Activated T-cell treated with anti-CD3 and anti-CD28 coated beads, Interleukin-2, amount 50 U/mL, for 24 hours (primary cell): ENCODE measurements at regions not wholly inside any gene's neighbourhood (a gene's known extent, or its start where the extent isn't known, plus 50 kb on each side); places are given as distances from the start of the nearest gene placed in this dataset.

Experiments used
- DNase-seq: peaks from one replicate; pipeline ENCODE4 v3.0.0-alpha.2; 2020
- H3K27ac Mint-ChIP-seq: 2 replicates; pipeline ENCODE4 v1.8.0; 2020; ENCODE audit warnings: mild to moderate bottlenecking, mixed read lengths
- H3K27me3 Mint-ChIP-seq: 2 replicates; pipeline ENCODE4 v1.8.0; 2020; ENCODE audit warnings: mixed read lengths
- H3K36me3 Mint-ChIP-seq: 2 replicates; pipeline ENCODE4 v1.8.0; 2020; ENCODE audit warnings: low read depth, mixed read lengths
- H3K4me1 Mint-ChIP-seq: 2 replicates; pipeline ENCODE4 v1.8.0; 2020; ENCODE audit warnings: low read depth, mixed read lengths
- H3K4me3 Mint-ChIP-seq: 2 replicates; pipeline ENCODE4 v1.8.0; 2020; ENCODE audit warnings: mild to moderate bottlenecking, moderate library complexity, mixed read lengths
- H3K9me3 Mint-ChIP-seq: 2 replicates; pipeline ENCODE4 v1.8.0; 2020; ENCODE audit warnings: mixed read lengths

DNA sequence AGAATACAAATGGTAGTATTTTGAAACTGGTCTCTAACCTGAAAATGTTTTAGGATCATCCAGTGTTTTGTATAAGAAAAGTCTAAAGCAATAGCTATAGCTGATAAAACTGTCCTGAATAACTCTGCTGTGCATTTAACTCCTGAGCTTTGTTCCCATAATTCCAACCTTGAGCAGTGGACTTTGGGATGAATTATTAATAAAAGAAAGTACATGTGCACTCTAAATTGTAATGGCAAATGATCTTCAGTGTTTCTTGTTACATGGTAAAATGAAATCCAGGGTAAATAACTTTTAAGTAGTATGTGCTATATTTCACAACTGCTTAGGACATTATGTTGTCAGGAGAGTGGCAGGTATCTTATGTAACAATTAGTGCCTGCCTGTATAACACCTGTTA lies 345.6 kb downstream of the SLC16A7 start:
- Mint-ChIP-seq H3K27me3 (no peaks in the 10 kb centered on the region), H3K4me1 (no peaks in the 10 kb centered on the region), H3K9me3 (no peaks in the 10 kb centered on the region), H3K36me3 (no peaks in the 10 kb centered on the region), H3K4me3 (no peak overlapping the region), H3K27ac (no peak overlapping the region)
- no peak for DNase-seq

DNA sequence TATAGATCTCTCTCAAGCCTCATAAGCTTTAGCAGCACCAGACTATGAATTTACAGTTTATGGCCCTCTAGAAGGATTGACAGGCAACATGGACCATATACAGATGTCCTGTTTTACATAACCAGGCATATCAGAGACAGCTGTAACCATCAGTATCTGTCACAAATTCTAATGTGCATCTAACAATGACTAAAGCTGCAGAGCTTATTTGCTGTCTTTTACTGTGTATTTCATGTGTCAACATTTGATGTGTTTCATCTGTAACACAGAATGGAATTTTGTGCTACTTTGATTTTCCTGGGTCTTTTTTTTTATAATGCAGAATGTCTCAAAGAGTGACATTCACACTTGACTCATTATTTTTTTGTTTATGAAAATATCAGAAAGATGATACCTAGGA lies 348.3 kb downstream of the SLC16A7 start:
- Mint-ChIP-seq H3K4me1 (no peaks in the 10 kb centered on the region), H3K27ac (no peak overlapping the region), H3K27me3 (no peaks in the 10 kb centered on the region), H3K9me3 (no peaks in the 10 kb centered on the region), H3K4me3 (no peak overlapping the region), H3K36me3 (no peaks in the 10 kb centered on the region)
- no peak for DNase-seq

DNA sequence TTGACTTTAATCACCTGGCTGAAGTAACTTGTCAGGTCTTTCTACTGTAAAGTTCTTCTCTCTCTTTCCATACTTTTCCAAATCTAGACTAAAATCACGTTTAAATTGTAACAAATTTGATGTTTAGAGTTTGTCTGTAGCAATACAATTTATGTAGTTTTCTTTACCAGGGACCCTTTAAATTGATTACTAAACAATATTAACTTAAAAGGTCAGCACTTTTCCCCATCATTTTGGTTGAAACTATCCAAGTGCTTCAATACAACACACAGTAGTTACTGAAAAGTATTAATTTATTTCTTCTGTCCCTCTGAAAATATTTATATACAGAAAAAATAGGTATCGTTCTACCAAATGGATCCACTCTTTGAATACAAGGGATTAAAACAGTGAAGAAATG lies 350.8 kb downstream of the SLC16A7 start:
- no peak overlapping the region for H3K4me3 Mint-ChIP-seq
- no peak overlapping the region for H3K27ac Mint-ChIP-seq
- no peaks in the 10 kb centered on the region for H3K27me3 Mint-ChIP-seq
- H3K36me3 Mint-ChIP-seq: no peaks in the 10 kb centered on the region
- H3K9me3 Mint-ChIP-seq: no peaks in the 10 kb centered on the region
- DNase-seq: no peak
- no peaks in the 10 kb centered on the region for H3K4me1 Mint-ChIP-seq

GRCh38 chr12:59963546-59963945 lies 367.7 kb downstream of the SLC16A7 start:
- no peaks in the 10 kb centered on the region for H3K4me1 Mint-ChIP-seq
- H3K27me3 Mint-ChIP-seq: no peaks in the 10 kb centered on the region
- no peak for DNase-seq
- H3K9me3 Mint-ChIP-seq: no peaks in the 10 kb centered on the region
- H3K4me3 Mint-ChIP-seq: no peak overlapping the region
- H3K27ac Mint-ChIP-seq: no peak overlapping the region
- no peaks in the 10 kb centered on the region for H3K36me3 Mint-ChIP-seq

- Mint-ChIP-seq H3K36me3 (no peaks in the 10 kb centered on the region), H3K27me3 (no peaks in the 10 kb centered on the region), H3K9me3 (no peaks in the 10 kb centered on the region), H3K4me1 (no peaks in the 10 kb centered on the region), H3K4me3 (no peak overlapping the region), H3K27ac (no peak overlapping the region)
- no peak for DNase-seq
Measured at GRCh38 chr12:59972905-59973304, 377.1 kb downstream of the SLC16A7 start.

- no peaks in the 10 kb centered on the region for H3K36me3 Mint-ChIP-seq
- no peaks in the 10 kb centered on the region for H3K4me1 Mint-ChIP-seq
- no peaks in the 10 kb centered on the region for H3K27me3 Mint-ChIP-seq
- H3K4me3 Mint-ChIP-seq: no peak overlapping the region
- no peak overlapping the region for H3K27ac Mint-ChIP-seq
- no peaks in the 10 kb centered on the region for H3K9me3 Mint-ChIP-seq
- DNase-seq: no peak
Measured at GRCh38 chr12:59973515-59973914, 377.7 kb downstream of the SLC16A7 start.

DNA sequence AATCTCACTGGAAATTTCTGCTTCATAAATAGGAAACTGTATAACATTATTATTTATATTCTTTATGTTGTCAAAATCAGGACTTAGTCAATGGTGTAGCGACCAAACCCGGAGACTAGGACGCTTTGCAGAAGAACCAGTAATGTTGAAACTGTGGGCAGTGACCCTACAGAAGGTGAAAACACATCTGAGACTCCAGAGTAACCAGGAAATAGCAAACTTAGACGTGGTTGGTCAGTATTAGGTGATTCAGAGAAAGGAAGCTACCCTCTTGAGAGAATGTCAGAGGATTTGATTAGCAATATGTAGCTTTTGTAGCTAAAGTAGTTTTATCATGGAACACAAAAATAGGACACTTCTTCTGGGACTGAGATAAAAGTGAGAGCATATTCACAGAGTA lies 381.9 kb downstream of the SLC16A7 start:
- Mint-ChIP-seq H3K4me1 (no peaks in the 10 kb centered on the region), H3K27ac (no peak overlapping the region), H3K4me3 (no peak overlapping the region), H3K36me3 (no peaks in the 10 kb centered on the region), H3K27me3 (no peaks in the 10 kb centered on the region), H3K9me3 (no peaks in the 10 kb centered on the region)
- no peak for DNase-seq

GRCh38 chr12:59980476-59980875 lies 384.6 kb downstream of the SLC16A7 start:
- no peak overlapping the region for H3K27ac Mint-ChIP-seq
- no peaks in the 10 kb centered on the region for H3K36me3 Mint-ChIP-seq
- H3K27me3 Mint-ChIP-seq: no peaks in the 10 kb centered on the region
- no peak for DNase-seq
- no peaks in the 10 kb centered on the region for H3K9me3 Mint-ChIP-seq
- no peaks in the 10 kb centered on the region for H3K4me1 Mint-ChIP-seq
- H3K4me3 Mint-ChIP-seq: no peak overlapping the region

DNA sequence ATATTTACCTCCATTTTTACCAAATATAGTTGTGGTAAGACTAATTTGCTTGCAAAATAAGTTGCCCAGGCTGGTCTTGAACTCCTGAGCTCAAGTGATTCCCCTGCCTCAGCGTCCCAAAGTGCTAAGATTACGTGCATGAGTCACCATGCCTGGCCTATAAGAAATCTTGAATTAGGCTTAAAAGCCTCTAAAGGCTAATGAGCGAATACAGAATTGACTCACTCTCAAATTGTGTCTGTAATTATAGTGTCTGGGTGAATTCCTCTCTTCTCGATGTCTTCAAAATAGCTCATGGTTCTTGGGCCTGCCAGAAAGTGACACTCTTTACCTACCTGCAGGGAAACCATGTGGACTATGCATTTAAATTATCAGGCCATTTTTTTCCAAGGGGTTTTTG lies 403.5 kb downstream of the SLC16A7 start:
- Mint-ChIP-seq H3K4me1 (no peaks in the 10 kb centered on the region), H3K27ac (no peak overlapping the region), H3K27me3 (no peaks in the 10 kb centered on the region), H3K9me3 (no peaks in the 10 kb centered on the region), H3K4me3 (no peak overlapping the region), H3K36me3 (no peaks in the 10 kb centered on the region)
- DNase-seq: no peak

DNA sequence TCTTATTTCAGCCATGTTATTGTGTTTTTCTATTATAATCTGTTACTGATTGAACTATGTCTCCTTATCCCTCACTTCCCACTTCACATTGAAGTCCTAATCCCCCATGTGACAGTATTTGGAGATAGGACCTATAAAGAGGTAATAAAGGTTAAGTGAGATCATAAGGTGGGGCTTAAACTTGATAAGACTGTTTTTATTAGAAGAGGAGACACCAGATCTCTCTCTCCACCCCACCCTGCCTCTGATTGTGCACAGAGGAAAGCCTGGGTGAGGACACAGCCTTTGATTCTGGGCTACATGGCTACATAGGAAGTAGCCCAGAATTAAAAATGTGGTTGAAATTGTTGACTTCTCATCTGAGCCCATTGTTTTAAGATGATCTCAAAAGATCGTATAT lies 414.7 kb downstream of the SLC16A7 start:
- Mint-ChIP-seq H3K4me3 (no peak overlapping the region), H3K4me1 (no peaks in the 10 kb centered on the region), H3K36me3 (no peaks in the 10 kb centered on the region), H3K9me3 (peaks cover 5% of the 10 kb centered on the region), H3K27me3 (no peaks in the 10 kb centered on the region), H3K27ac (no peak overlapping the region)
- DNase-seq: no peak

GRCh38 chr12:60012659-60013058 lies 416.8 kb downstream of the SLC16A7 start:
- H3K9me3 Mint-ChIP-seq: peaks cover 2% of the 10 kb centered on the region
- no peak overlapping the region for H3K4me3 Mint-ChIP-seq
- DNase-seq: no peak
- H3K4me1 Mint-ChIP-seq: no peaks in the 10 kb centered on the region
- H3K27me3 Mint-ChIP-seq: no peaks in the 10 kb centered on the region
- no peaks in the 10 kb centered on the region for H3K36me3 Mint-ChIP-seq
- no peak overlapping the region for H3K27ac Mint-ChIP-seq

DNA sequence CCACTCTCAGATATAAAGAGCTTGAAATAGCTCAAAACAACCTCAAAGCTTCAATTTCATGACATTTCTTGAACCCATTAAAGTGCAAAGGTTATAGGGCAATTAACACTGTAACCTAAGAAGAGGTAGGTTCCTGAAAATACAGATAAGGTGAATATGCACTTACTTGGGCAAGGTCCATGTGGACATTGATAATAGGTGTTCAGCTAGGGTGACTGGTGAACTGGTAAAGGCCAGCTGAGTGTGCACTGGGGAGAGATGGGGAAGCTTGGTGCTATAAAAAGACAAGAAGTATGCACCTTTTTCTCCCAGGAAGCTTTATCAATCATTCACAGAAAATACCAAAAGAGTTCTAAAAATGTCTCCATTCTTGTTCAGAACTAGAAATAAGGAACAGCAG lies 418.6 kb downstream of the SLC16A7 start:
- Mint-ChIP-seq H3K4me3 (no peak overlapping the region), H3K27ac (no peak overlapping the region), H3K4me1 (no peaks in the 10 kb centered on the region), H3K27me3 (no peaks in the 10 kb centered on the region), H3K36me3 (no peaks in the 10 kb centered on the region), H3K9me3 (peaks cover 2% of the 10 kb centered on the region)
- no peak for DNase-seq

DNA sequence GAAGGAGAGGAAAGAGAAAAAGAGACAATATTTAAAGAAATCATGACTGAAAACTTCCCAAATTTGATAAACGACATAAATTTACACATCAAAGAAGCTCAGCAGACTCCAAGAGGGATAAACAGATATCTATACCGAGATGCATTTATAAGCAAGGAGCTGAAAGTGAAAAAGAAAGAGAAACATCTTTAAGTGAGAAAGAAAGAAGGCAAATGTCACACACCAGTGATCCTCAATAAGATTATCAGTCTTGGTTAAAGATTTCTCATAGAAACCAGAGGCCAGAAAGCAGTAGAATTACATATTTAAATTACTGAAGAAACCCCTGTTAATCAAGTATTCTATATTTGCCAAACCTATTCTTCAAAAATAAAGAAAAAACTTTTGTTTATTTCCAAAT lies 424.2 kb downstream of the SLC16A7 start:
- Mint-ChIP-seq H3K27me3 (no peaks in the 10 kb centered on the region), H3K4me3 (no peak overlapping the region), H3K4me1 (no peaks in the 10 kb centered on the region), H3K36me3 (no peaks in the 10 kb centered on the region), H3K9me3 (no peaks in the 10 kb centered on the region), H3K27ac (no peak overlapping the region)
- DNase-seq: no peak

DNA sequence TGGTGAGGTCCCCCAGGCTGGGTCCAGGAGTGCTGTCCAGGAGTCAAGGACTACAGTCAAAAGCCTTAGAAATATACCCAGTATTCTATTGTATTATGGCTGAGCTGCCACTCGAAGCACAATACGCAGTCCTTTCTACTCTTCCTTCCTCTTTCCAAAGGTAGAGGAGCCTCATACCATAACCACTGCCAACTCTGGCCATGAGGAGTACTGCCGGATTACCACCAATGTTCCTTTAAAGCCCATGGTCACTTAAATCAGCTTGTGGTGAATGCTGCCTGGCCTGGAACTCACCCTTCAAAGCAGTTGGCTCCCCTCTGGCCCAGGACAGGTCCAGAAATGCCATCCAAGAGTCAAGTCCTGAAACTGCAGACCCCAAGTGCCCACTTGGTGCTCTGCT lies 425.4 kb downstream of the SLC16A7 start:
- Mint-ChIP-seq H3K27ac (no peak overlapping the region), H3K9me3 (no peaks in the 10 kb centered on the region), H3K36me3 (no peaks in the 10 kb centered on the region), H3K27me3 (no peaks in the 10 kb centered on the region), H3K4me3 (no peak overlapping the region), H3K4me1 (no peaks in the 10 kb centered on the region)
- no peak for DNase-seq

DNA sequence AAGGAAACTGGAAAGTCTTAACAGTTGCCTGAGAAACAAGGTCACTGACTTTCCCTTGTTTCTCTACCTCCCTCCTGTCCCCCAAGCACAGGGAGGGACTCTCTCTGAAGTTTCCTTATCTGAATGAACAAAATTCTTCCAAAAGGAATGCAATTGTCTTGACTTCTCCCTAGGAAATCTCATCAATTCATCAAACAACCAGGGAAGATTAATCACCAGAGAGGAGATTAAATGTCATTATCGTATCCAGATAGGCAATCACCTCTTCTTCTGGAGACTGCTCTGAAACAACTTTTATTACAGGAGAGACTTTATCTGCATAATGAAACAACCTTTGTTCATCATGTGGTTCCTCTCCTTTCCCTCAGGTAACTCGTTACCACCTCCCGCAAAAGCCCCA lies 431.4 kb downstream of the SLC16A7 start:
- DNase-seq: no peak
- no peaks in the 10 kb centered on the region for H3K4me1 Mint-ChIP-seq
- H3K9me3 Mint-ChIP-seq: no peaks in the 10 kb centered on the region
- H3K27me3 Mint-ChIP-seq: no peaks in the 10 kb centered on the region
- H3K36me3 Mint-ChIP-seq: no peaks in the 10 kb centered on the region
- H3K4me3 Mint-ChIP-seq: no peak overlapping the region
- no peak overlapping the region for H3K27ac Mint-ChIP-seq

GRCh38 chr12:60034147-60034546 lies 438.3 kb downstream of the SLC16A7 start:
- Mint-ChIP-seq H3K4me1 (no peaks in the 10 kb centered on the region), H3K9me3 (peaks cover 2% of the 10 kb centered on the region), H3K27ac (no peak overlapping the region), H3K27me3 (no peaks in the 10 kb centered on the region), H3K4me3 (no peak overlapping the region), H3K36me3 (no peaks in the 10 kb centered on the region)
- DNase-seq: no peak
